ENCODE measurements at regions not wholly inside any gene's neighbourhood (a gene's known extent, or its start where the extent isn't known, plus 50 kb on each side); places are given as distances from the start of the nearest gene placed in this dataset.

DNA sequence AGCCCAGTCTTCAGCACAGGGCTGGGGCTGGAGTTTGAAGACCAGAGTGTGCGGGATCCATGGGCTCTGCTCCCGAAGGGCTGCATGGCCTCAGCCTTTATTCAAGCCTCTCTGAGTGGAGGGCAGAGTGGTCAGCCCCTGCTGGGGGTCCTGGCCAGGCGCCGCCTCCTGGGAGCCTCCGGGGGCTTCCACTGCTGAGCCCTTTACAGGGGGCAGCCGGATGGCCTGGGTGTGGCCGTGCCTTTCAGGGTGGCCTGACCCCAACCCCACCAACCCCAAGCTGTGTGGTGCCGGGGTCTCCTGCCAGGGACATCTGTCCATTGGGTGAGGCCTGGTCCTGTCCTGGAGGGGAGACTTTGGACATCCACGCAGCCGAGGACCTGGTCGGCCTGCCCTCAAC is 76.0 kb upstream of the SLCO4A1 start:
- Histone ChIP-seq H3K9me3 (no peaks in the 10 kb centered on the region), H3K36me3 (no peaks in the 10 kb centered on the region), H3K27me3 (peaks cover 0 to 90% of the 10 kb centered on the region in 2 donors), H3K27ac (no peak overlapping the region), H3K4me3 (no peak overlapping the region), H3K4me1 (no peaks in the 10 kb centered on the region)
- intact Hi-C loops (cut with DNase I): no loop called here
- ATAC-seq: no peak
- no peak for DNase-seq
- TF ChIP-seq, protein P1, sequence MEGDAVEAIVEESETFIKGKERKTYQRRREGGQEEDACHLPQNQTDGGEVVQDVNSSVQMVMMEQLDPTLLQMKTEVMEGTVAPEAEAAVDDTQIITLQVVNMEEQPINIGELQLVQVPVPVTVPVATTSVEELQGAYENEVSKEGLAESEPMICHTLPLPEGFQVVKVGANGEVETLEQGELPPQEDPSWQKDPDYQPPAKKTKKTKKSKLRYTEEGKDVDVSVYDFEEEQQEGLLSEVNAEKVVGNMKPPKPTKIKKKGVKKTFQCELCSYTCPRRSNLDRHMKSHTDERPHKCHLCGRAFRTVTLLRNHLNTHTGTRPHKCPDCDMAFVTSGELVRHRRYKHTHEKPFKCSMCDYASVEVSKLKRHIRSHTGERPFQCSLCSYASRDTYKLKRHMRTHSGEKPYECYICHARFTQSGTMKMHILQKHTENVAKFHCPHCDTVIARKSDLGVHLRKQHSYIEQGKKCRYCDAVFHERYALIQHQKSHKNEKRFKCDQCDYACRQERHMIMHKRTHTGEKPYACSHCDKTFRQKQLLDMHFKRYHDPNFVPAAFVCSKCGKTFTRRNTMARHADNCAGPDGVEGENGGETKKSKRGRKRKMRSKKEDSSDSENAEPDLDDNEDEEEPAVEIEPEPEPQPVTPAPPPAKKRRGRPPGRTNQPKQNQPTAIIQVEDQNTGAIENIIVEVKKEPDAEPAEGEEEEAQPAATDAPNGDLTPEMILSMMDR (IDR thresholded peaks at IDR 0.05): no peak

DNA sequence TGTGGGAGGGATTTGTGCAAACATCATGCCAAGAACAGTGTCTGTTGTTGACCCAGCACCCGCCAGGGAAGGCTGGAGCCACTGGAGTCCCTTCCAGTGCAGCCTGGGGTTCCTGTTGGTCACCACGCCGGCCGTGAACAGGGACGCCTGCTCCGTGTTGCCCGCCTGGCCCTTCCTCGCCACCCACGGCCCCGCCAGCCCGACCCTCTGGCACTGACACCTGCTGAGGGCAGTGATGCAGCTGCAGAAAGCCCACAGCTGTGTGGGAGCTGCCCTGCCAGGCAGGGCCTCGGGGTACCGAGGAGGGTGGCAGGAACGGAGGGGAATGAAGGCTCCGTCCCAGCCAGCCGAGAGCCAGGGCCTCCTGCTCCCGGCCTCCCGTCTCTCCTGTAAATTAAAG is 75.5 kb upstream of the SLCO4A1 start:
- DNase-seq: no peak
- intact Hi-C loops (cut with DNase I): no loop called here
- H3K4me1 ChIP-seq: no peaks in the 10 kb centered on the region

DNA sequence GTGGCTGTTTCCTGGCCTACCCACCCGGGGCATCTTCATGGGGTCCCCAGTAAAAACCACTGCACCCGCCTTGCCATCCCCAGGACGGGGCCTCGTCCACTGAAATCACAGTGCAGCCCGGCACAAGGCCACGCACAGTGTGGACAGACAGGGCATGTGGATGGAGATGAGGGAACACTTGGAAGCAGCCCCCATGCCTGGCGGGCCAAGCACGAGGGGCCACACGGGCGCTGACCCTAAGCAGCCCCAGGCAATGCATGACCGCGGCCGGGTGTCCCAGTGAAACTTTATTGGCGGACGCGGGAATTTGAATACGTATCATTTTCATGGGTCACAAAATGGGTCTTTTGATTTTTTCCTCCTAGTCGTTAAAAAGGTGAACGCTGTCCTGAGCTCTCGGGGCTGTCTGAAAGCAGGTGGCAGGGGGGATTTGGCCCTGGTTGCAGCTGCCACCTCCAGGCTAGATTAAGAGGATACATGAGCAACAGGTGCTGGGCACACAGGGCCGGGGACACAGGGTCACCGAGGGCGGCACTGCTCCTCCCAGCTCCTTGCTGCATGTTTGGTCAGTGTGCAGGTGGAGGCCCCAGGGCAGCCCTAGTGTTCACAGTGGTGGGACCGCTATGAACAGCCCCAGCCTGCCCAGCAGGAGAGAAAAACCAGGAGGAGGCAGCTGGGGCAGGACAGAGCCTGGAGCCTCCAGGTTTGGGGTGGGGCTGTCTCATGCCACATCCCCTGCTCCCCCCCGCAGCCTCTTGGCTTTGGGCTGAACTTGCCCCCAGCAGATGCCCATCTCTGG is 74.9 kb upstream of the SLCO4A1 start:
- DNase-seq (no peak), ATAC-seq (no peak)
- intact Hi-C loops (cut with DNase I): no loop called here
- H3K4me1 ChIP-seq: no peaks in the 10 kb centered on the region
- H3K27me3 ChIP-seq: peaks cover 0 to 80% of the 10 kb centered on the region in 2 donors
- TF ChIP-seq, protein P1 (IDR thresholded peaks at IDR 0.05): no peak
- no peaks in the 10 kb centered on the region for H3K9me3 ChIP-seq
- no peaks in the 10 kb centered on the region for H3K36me3 ChIP-seq
- no peak overlapping the region for H3K27ac ChIP-seq
- no peak overlapping the region for H3K4me3 ChIP-seq

More for the DNA sequence above, 75.5 kb upstream of the SLCO4A1 start:
- TF ChIP-seq, protein P1 (IDR thresholded peaks at IDR 0.05): no peak
- Histone ChIP-seq H3K4me3 (no peak overlapping the region), H3K27ac (no peak overlapping the region), H3K27me3 (peaks cover 0 to 85% of the 10 kb centered on the region in 2 donors), H3K36me3 (no peaks in the 10 kb centered on the region), H3K9me3 (no peaks in the 10 kb centered on the region)
- no peak for ATAC-seq

DNA sequence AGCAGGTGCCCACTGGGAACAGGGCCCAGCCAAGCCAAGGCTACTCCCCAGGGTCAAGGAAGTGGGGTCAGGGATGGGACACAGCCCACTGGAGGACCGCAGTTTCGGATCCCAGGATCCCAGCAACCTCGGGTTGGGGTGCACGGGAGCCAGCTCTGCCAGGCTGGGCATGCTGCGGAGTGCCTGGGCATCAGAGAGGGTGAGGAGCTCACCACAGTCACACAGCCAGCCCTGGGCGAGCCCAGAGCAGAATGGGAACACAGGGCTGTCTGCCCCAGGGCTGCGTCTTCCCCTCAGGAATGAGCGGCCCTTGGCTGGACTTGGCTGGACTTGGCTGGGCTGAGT is 74.3 kb upstream of the SLCO4A1 start:
- Histone ChIP-seq H3K27ac (no peak overlapping the region), H3K9me3 (no peaks in the 10 kb centered on the region), H3K4me3 (no peak overlapping the region), H3K4me1 (no peaks in the 10 kb centered on the region), H3K36me3 (no peaks in the 10 kb centered on the region), H3K27me3 (peaks cover 0 to 80% of the 10 kb centered on the region in 2 donors)
- intact Hi-C loops (cut with DNase I): no loop called here
- TF ChIP-seq, protein P1 (IDR thresholded peaks at IDR 0.05): no peak
- DNase-seq (no peak), ATAC-seq (no peak)

DNA sequence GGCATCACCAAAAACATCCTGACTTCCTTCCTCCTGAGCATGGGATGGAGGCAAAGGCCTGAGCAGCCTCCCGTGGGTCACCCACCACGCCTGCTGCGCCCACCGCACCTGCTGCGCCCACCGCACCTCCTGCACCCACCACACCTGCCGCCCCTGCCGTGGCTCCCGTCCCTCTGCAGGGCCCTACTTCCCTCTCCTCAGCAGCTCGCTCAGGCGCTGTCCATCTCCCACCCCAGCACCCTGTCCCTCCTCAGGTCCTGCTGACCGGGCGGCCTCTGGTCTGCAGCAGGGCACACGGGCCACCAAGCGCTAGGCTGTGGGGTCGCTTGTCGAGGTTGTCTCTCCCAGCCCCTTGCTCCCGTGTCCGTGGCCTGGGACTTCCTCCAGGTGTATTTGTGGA is 72.7 kb upstream of the SLCO4A1 start:
- H3K4me3 ChIP-seq: no peak overlapping the region
- H3K36me3 ChIP-seq: no peaks in the 10 kb centered on the region
- DNase-seq (no peak), ATAC-seq (no peak)
- TF ChIP-seq, protein P1 (IDR thresholded peaks at IDR 0.05): no peak
- no peaks in the 10 kb centered on the region for H3K9me3 ChIP-seq
- peaks cover 0 to 80% of the 10 kb centered on the region in 2 donors for H3K27me3 ChIP-seq
- intact Hi-C loops (cut with DNase I): no loop called here
- H3K4me1 ChIP-seq: no peaks in the 10 kb centered on the region
- no peak overlapping the region for H3K27ac ChIP-seq

All from left lung (tissue), 4 donors.